ENCODE measurements at regions not wholly inside any gene's neighbourhood (a gene's known extent, or its start where the extent isn't known, plus 50 kb on each side); places are given as distances from the start of the nearest gene placed in this dataset.
A peak's percentile ranks its signal among the peaks of the same experiment; 100 is the strongest.
"Not testable (repeated sequence)": the region's sequence is repeated elsewhere in the genome, so short reads cannot be mapped to it uniquely, and the experiment has no call there.

DNA sequence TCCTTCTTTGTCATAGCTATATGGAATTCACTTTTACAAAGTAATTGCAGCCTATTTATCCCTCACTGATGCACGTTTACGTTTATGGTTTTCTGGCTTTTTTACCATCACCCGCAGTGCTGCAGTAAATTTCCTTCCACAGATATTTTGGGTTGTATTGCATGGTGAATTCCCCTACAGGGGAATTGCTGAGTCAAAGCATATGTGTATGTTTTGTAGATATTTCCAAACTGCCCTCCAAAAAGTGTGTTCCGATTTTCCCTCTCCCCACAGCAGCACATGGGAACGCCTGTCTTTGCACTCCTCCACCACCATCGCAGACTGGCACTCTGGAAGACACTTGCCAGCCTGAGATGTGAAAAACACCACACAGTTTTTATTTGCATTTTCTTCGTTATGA is 80.6 kb upstream of the UXS1 start:
- no peaks in the 10 kb centered on the region for H3K9me3 ChIP-seq (ENCODE audit: control insufficient read depth in 2 of 2, insufficient read depth in 1 of 2, low read length in 1 of 2)
- H3K4me1 ChIP-seq (ENCODE audit: control insufficient read depth in 2 of 2, insufficient read depth in 2 of 2, low read length in 2 of 2) = peaks cover 3 to 8% of the 10 kb centered on the region in 2 donors
- H3K27me3 ChIP-seq (ENCODE audit: control insufficient read depth in 2 of 2, insufficient read depth in 1 of 2, low read length in 1 of 2) = peaks cover 0 to under 1% of the 10 kb centered on the region in 2 donors
- no peak for DNase-seq (ENCODE audit: low read depth in 6 of 9, low spot score in 9 of 9)
- H3K4me3 ChIP-seq (ENCODE audit: low read length in 2 of 2) = no peak overlapping the region
- H3K27ac ChIP-seq (ENCODE audit: low read depth in 1 of 2, low read length in 1 of 2) = no peak overlapping the region
- WGBS = 93% methylated on average over 7 of the region's 7 CpGs
- H3K36me3 ChIP-seq (ENCODE audit: control insufficient read depth in 2 of 2, insufficient read depth in 2 of 2, low read length in 1 of 2) = no peaks in the 10 kb centered on the region

DNA sequence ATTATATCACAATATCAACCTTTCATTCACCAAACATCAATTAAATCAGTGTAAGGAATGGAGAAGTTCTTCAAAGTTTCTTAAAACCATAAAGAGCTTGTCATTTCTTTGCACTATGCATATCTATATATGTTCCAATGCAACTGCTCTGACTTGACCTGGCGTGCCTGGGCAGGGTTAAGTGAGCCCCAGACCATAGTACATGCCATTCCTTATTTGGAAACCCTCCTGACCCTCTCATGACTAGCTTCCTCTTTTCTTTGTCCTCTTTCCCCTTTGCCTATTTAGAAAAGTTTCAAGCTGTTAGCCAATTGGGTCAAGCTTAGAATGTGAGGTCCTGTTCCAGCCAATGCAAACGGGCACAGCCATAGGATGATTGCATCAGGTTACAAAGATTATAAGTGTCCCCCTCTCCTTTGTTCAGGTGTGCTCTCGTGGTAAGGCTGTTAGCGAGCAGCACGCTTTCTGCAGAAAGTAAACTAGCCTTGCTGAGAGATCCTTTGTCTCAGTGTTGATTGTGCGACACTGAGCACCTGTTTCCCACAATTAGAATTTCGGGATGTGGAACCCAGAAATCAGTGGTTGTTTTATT is 78.2 kb upstream of the UXS1 start:
- 91% methylated on average over 7 of the region's 7 CpGs for WGBS
- H3K27me3 ChIP-seq (ENCODE audit: control insufficient read depth in 2 of 2, insufficient read depth in 1 of 2, low read length in 1 of 2) = peaks cover 0 to 3% of the 10 kb centered on the region in 2 donors
- peaks cover 4 to 11% of the 10 kb centered on the region in 2 donors for H3K4me1 ChIP-seq (ENCODE audit: control insufficient read depth in 2 of 2, insufficient read depth in 2 of 2, low read length in 2 of 2)
- DNase-seq (ENCODE audit: low read depth in 6 of 9, low spot score in 9 of 9) = no peak
- H3K9me3 ChIP-seq (ENCODE audit: control insufficient read depth in 2 of 2, insufficient read depth in 1 of 2, low read length in 1 of 2) = no peaks in the 10 kb centered on the region
- no peaks in the 10 kb centered on the region for H3K36me3 ChIP-seq (ENCODE audit: control insufficient read depth in 2 of 2, insufficient read depth in 2 of 2, low read length in 1 of 2)
- no peak overlapping the region for H3K4me3 ChIP-seq (ENCODE audit: low read length in 2 of 2)
- H3K27ac ChIP-seq (ENCODE audit: low read depth in 1 of 2, low read length in 1 of 2) = no peak overlapping the region

GRCh38 chr2:106270471-106270891 is 76.4 kb upstream of the UXS1 start:
- Histone ChIP-seq H3K4me1 (ENCODE audit: control insufficient read depth in 2 of 2, insufficient read depth in 2 of 2, low read length in 2 of 2) (peaks cover 4 to 11% of the 10 kb centered on the region in 2 donors), H3K9me3 (ENCODE audit: control insufficient read depth in 2 of 2, insufficient read depth in 1 of 2, low read length in 1 of 2) (no peaks in the 10 kb centered on the region), H3K27me3 (ENCODE audit: control insufficient read depth in 2 of 2, insufficient read depth in 1 of 2, low read length in 1 of 2) (peaks cover 0 to 3% of the 10 kb centered on the region in 2 donors), H3K27ac (ENCODE audit: low read depth in 1 of 2, low read length in 1 of 2) (no peak overlapping the region), H3K36me3 (ENCODE audit: control insufficient read depth in 2 of 2, insufficient read depth in 2 of 2, low read length in 1 of 2) (no peaks in the 10 kb centered on the region), H3K4me3 (ENCODE audit: low read length in 2 of 2) (peak overlapping the region; percentile 29 to 44)
- DNase-seq (ENCODE audit: low read depth in 6 of 9, low spot score in 9 of 9) = no peak
- 95% methylated on average over 9 of the region's 9 CpGs for WGBS

DNA sequence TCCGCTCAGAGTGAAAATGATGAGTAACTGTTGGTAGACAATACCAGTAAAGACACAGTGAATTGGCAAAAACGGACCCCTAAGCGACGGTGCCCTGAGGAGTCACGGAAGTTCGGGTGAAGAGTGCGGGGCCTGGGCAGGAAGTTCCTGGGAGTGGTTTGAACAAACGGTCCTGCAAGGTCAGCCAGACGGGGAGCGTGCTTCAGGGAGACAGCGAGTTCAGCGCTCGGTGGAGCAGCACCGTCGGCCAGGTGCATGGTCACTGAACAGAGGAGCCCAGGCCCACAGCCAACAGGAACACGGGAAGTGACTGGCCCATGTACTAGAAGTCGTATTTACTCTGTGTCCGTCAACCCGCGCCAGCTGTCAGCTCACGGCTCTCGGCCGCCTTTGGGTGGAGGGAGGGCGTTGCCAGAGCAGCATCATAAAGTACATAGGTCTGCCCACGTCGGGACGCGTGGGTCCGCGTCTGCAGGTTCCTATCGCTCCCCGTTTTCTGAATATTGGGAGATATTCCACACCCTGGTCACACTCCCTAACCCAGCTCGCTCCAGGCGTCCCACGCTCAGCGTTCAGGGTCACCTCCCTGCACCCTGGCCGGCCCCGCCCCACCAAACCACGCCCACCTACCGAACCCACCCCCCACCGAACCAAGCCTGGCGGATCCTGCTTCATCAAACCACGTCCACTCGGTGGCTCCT is 75.6 kb upstream of the UXS1 start:
- Histone ChIP-seq H3K4me1 (ENCODE audit: control insufficient read depth in 2 of 2, insufficient read depth in 2 of 2, low read length in 2 of 2) (peaks cover 4 to 11% of the 10 kb centered on the region in 2 donors), H3K36me3 (ENCODE audit: control insufficient read depth in 2 of 2, insufficient read depth in 2 of 2, low read length in 1 of 2) (no peaks in the 10 kb centered on the region), H3K27me3 (ENCODE audit: control insufficient read depth in 2 of 2, insufficient read depth in 1 of 2, low read length in 1 of 2) (peaks cover 0 to 3% of the 10 kb centered on the region in 2 donors), H3K27ac (ENCODE audit: low read depth in 1 of 2, low read length in 1 of 2) (no peak overlapping the region), H3K9me3 (ENCODE audit: control insufficient read depth in 2 of 2, insufficient read depth in 1 of 2, low read length in 1 of 2) (no peaks in the 10 kb centered on the region), H3K4me3 (ENCODE audit: low read length in 2 of 2) (peak overlapping the region; percentile 29 to 44)
- WGBS = 17% methylated on average over 44 of the region's 44 CpGs
- peak in 4 of 9 donors; percentile 1 to 45 (median 24) for DNase-seq (ENCODE audit: low read depth in 6 of 9, low spot score in 9 of 9)

DNA sequence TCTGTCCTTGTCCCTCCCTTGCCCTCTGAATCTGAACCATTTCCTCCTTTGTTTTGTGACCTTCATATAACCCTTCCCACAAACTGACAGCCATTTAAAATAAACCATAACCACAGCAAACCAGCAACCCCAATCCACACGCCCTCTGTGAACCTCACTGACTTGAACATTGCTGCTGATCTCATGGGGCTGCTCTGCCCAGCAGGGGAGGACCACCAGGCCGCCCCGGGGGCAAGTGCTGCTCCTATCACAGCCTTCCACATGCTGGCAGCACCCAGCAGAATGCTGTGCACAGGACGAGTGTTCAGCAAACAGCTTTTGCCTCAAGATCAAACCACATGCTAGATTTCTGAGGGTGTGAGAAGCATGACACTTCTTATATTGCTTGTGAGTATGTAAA is 73.9 kb upstream of the UXS1 start:
- 76% methylated on average over 4 of the region's 4 CpGs for WGBS
- Histone ChIP-seq H3K4me3 (ENCODE audit: low read length in 2 of 2) (no peak overlapping the region), H3K27ac (ENCODE audit: low read depth in 1 of 2, low read length in 1 of 2) (no peak overlapping the region), H3K4me1 (ENCODE audit: control insufficient read depth in 2 of 2, insufficient read depth in 2 of 2, low read length in 2 of 2) (peaks cover 4 to 11% of the 10 kb centered on the region in 2 donors), H3K36me3 (ENCODE audit: control insufficient read depth in 2 of 2, insufficient read depth in 2 of 2, low read length in 1 of 2) (no peaks in the 10 kb centered on the region), H3K9me3 (ENCODE audit: control insufficient read depth in 2 of 2, insufficient read depth in 1 of 2, low read length in 1 of 2) (no peaks in the 10 kb centered on the region), H3K27me3 (ENCODE audit: control insufficient read depth in 2 of 2, insufficient read depth in 1 of 2, low read length in 1 of 2) (peaks cover 0 to 3% of the 10 kb centered on the region in 2 donors)
- DNase-seq (ENCODE audit: low read depth in 6 of 9, low spot score in 9 of 9) = no peak

- H3K36me3 ChIP-seq (ENCODE audit: control insufficient read depth in 2 of 2, insufficient read depth in 2 of 2, low read length in 1 of 2) = no peaks in the 10 kb centered on the region
- DNase-seq (ENCODE audit: low read depth in 6 of 9, low spot score in 9 of 9) = no peak
- H3K9me3 ChIP-seq (ENCODE audit: control insufficient read depth in 2 of 2, insufficient read depth in 1 of 2, low read length in 1 of 2) = no peaks in the 10 kb centered on the region
- H3K4me3 ChIP-seq (ENCODE audit: low read length in 2 of 2) = no peak overlapping the region
- H3K4me1 ChIP-seq (ENCODE audit: control insufficient read depth in 2 of 2, insufficient read depth in 2 of 2, low read length in 2 of 2) = no peaks in the 10 kb centered on the region
- no peaks in the 10 kb centered on the region for H3K27me3 ChIP-seq (ENCODE audit: control insufficient read depth in 2 of 2, insufficient read depth in 1 of 2, low read length in 1 of 2)
- 76% methylated on average over 6 of the region's 6 CpGs for WGBS
- no peak overlapping the region for H3K27ac ChIP-seq (ENCODE audit: low read depth in 1 of 2, low read length in 1 of 2)
These were observed 67.8 kb upstream of the UXS1 start for GRCh38 chr2:106261871-106262321.

GRCh38 chr2:106258859-106259258 is 64.8 kb upstream of the UXS1 start:
- not testable (repeated sequence) for DNase-seq (ENCODE audit: low read depth in 6 of 9, low spot score in 9 of 9)

GRCh38 chr2:106257830-106258229 is 63.7 kb upstream of the UXS1 start:
- H3K4me1 ChIP-seq (ENCODE audit: control insufficient read depth in 2 of 2, insufficient read depth in 2 of 2, low read length in 2 of 2) = no peaks in the 10 kb centered on the region
- 99% methylated on average over 3 of the region's 3 CpGs for WGBS
- no peak for DNase-seq (ENCODE audit: low read depth in 6 of 9, low spot score in 9 of 9)
- H3K36me3 ChIP-seq (ENCODE audit: control insufficient read depth in 2 of 2, insufficient read depth in 2 of 2, low read length in 1 of 2) = no peaks in the 10 kb centered on the region
- no peaks in the 10 kb centered on the region for H3K27me3 ChIP-seq (ENCODE audit: control insufficient read depth in 2 of 2, insufficient read depth in 1 of 2, low read length in 1 of 2)
- H3K4me3 ChIP-seq (ENCODE audit: low read length in 2 of 2) = no peak overlapping the region
- H3K9me3 ChIP-seq (ENCODE audit: control insufficient read depth in 2 of 2, insufficient read depth in 1 of 2, low read length in 1 of 2) = no peaks in the 10 kb centered on the region
- no peak overlapping the region for H3K27ac ChIP-seq (ENCODE audit: low read depth in 1 of 2, low read length in 1 of 2)

More at GRCh38 chr2:106258859-106259258, 64.8 kb upstream of the UXS1 start:
- not testable (repeated sequence) for H3K36me3 ChIP-seq (ENCODE audit: control insufficient read depth in 2 of 2, insufficient read depth in 2 of 2, low read length in 1 of 2); H3K27ac ChIP-seq (ENCODE audit: low read depth in 1 of 2, low read length in 1 of 2); H3K4me1 ChIP-seq (ENCODE audit: control insufficient read depth in 2 of 2, insufficient read depth in 2 of 2, low read length in 2 of 2); H3K9me3 ChIP-seq (ENCODE audit: control insufficient read depth in 2 of 2, insufficient read depth in 1 of 2, low read length in 1 of 2); H3K27me3 ChIP-seq (ENCODE audit: control insufficient read depth in 2 of 2, insufficient read depth in 1 of 2, low read length in 1 of 2); H3K4me3 ChIP-seq (ENCODE audit: low read length in 2 of 2)
- WGBS = 97% methylated on average over 7 of the region's 7 CpGs

DNA sequence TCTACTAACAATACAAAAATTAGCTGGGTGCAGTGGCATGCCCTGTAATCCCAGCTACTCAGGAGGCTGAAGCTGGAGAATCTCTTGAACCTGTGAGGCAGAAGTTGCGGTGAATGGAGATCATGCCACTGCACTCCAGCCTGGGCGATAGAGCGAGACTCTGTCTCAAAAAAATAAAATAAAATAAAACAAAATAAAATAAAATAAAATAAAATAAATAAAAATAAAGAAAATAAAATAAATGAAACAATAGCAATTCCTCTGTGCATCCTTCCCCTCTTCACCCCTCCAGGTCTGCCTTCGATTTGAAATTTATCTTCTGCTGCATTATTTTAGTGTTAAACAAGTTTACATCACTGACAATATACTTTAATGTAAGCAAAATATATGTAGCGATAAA is 63.0 kb upstream of the UXS1 start:
- over 99% methylated on average over 5 of the region's 5 CpGs for WGBS
- H3K27me3 ChIP-seq (ENCODE audit: control insufficient read depth in 2 of 2, insufficient read depth in 1 of 2, low read length in 1 of 2) = no peaks in the 10 kb centered on the region
- H3K4me1 ChIP-seq (ENCODE audit: control insufficient read depth in 2 of 2, insufficient read depth in 2 of 2, low read length in 2 of 2) = no peaks in the 10 kb centered on the region
- no peaks in the 10 kb centered on the region for H3K36me3 ChIP-seq (ENCODE audit: control insufficient read depth in 2 of 2, insufficient read depth in 2 of 2, low read length in 1 of 2)
- no peak overlapping the region for H3K4me3 ChIP-seq (ENCODE audit: low read length in 2 of 2)
- H3K9me3 ChIP-seq (ENCODE audit: control insufficient read depth in 2 of 2, insufficient read depth in 1 of 2, low read length in 1 of 2) = no peaks in the 10 kb centered on the region
- DNase-seq (ENCODE audit: low read depth in 6 of 9, low spot score in 9 of 9) = no peak
- no peak overlapping the region for H3K27ac ChIP-seq (ENCODE audit: low read depth in 1 of 2, low read length in 1 of 2)
